HG02885 (cell line): ENCODE measurements at regions not wholly inside any gene's neighbourhood (a gene's known extent, or its start where the extent isn't known, plus 50 kb on each side); places are given as distances from the start of the nearest gene placed in this dataset.
"Not testable (repeated sequence)": the region's sequence is repeated elsewhere in the genome, so short reads cannot be mapped to it uniquely, and the experiment has no call there.

Experiments
- ATAC-seq: cut with Tn5 transposase; IDR thresholded peaks from one replicate; pipeline ENCODE4 v1.9.1; 2021; ENCODE audit warnings: mild to moderate bottlenecking; ENCODE audit not compliant: unreplicated experiment, poor library complexity

GRCh38 chr3:20576228-20576627, 390.2 kb upstream of the SGO1 start:
- no peak for ATAC-seq

- no peak for ATAC-seq
Observed at GRCh38 chr3:20575146-20575545, 389.1 kb upstream of the SGO1 start.

- no peak for ATAC-seq
Observed at GRCh38 chr3:20574746-20575145, 388.7 kb upstream of the SGO1 start.

- no peak for ATAC-seq
Observed at GRCh38 chr3:20573175-20573574, 387.2 kb upstream of the SGO1 start.

- ATAC-seq, result no peak
Observed at GRCh38 chr3:20572473-20572872, 386.5 kb upstream of the SGO1 start.

- no peak for ATAC-seq
Observed at GRCh38 chr3:20569310-20569709, 383.3 kb upstream of the SGO1 start.

GRCh38 chr3:20564966-20565365, 379.0 kb upstream of the SGO1 start:
- no peak for ATAC-seq

- ATAC-seq, result no peak
Observed at GRCh38 chr3:20563985-20564384, 378.0 kb upstream of the SGO1 start.

- no peak for ATAC-seq
Observed at GRCh38 chr3:20563251-20563650, 377.2 kb upstream of the SGO1 start.

- ATAC-seq, result no peak
Observed at GRCh38 chr3:20561166-20561565, 375.2 kb upstream of the SGO1 start.

GRCh38 chr3:20560446-20560845, 374.4 kb upstream of the SGO1 start:
- ATAC-seq, result not testable (repeated sequence)

- ATAC-seq, result no peak
Observed at GRCh38 chr3:20558161-20558560, 372.2 kb upstream of the SGO1 start.

- ATAC-seq, result no peak
Observed at GRCh38 chr3:20556661-20557060, 370.7 kb upstream of the SGO1 start.

GRCh38 chr3:20552605-20553275, 366.7 kb upstream of the SGO1 start:
- ATAC-seq, result no peak

GRCh38 chr3:20547361-20548269, 361.6 kb upstream of the SGO1 start:
- ATAC-seq, result not testable (repeated sequence)

- no peak for ATAC-seq
Observed at GRCh38 chr3:20546636-20547035, 360.6 kb upstream of the SGO1 start.

- ATAC-seq, result no peak
Observed at GRCh38 chr3:20543535-20544226, 357.7 kb upstream of the SGO1 start.

GRCh38 chr3:20540066-20540465, 354.1 kb upstream of the SGO1 start:
- ATAC-seq, result no peak

GRCh38 chr3:20539666-20540065, 353.7 kb upstream of the SGO1 start:
- ATAC-seq, result no peak

GRCh38 chr3:20537234-20537633, 351.2 kb upstream of the SGO1 start:
- no peak for ATAC-seq

- ATAC-seq, result no peak
Observed at GRCh38 chr3:20529911-20530310, 343.9 kb upstream of the SGO1 start.
